Stimulated activated CD4-positive, alpha-beta T cell treated with anti-CD3 and anti-CD28 coated beads, Interleukin-1b, Interleukin-23, amount 100 ng/mL, for 24 hours (primary cell): ENCODE measurements at regions not wholly inside any gene's neighbourhood (a gene's known extent, or its start where the extent isn't known, plus 50 kb on each side); places are given as distances from the start of the nearest gene placed in this dataset.

Experiments used
- DNase-seq, 4 experiments: peaks; one replicate each; pipeline ENCODE4 v3.0.0-alpha.2; 2020; ENCODE audit warnings: low read depth in 4 of 4, low spot score in 1 of 4

GRCh38 chr18:24560511-24560981, 100.1 kb downstream of the HRH4 start:
- no peak for DNase-seq

GRCh38 chr18:24561369-24561965, 101.0 kb downstream of the HRH4 start:
- no peak for DNase-seq

DNA sequence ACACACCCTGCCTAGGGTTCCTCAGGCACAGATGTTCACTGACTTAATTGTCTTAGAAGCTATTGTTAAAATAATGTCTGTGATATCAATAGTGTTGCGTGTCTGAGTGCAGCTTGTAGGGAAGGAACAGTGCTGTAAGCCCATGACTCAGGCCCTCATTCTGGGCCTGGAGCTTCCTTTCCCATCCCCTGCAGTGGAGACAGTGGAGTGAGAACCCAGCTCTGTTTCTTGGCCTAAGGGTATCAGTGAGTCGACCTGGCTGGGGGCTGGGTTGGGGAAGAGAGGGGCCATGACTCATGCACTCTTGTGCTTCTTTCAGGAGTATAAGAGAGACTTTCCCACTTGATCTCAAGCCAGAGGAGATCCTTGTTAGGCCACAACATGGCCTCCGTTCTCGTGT, 106.8 kb downstream of the HRH4 start:
- no peak for DNase-seq

DNA sequence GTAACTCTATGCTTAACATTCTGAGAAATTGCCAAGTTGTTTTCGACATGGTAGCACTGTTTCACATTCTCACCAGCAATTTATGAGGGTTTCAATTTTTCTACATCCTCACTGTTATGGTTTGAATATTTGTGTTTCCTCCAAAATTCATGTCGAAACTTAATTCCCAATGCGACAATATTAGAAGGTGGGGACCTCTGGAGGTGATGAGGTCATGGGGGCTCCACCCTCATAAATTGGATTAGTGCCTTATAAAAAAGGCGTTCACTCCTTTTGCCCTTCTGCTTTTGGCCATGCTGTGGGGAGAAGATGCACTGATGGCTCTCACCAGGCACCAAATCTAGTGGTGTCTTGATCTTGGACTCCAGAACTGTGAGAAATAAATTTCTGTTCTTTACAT, 110.3 kb downstream of the HRH4 start:
- DNase-seq: no peak

GRCh38 chr18:24582771-24583170, 122.3 kb downstream of the HRH4 start:
- no peak for DNase-seq

DNA sequence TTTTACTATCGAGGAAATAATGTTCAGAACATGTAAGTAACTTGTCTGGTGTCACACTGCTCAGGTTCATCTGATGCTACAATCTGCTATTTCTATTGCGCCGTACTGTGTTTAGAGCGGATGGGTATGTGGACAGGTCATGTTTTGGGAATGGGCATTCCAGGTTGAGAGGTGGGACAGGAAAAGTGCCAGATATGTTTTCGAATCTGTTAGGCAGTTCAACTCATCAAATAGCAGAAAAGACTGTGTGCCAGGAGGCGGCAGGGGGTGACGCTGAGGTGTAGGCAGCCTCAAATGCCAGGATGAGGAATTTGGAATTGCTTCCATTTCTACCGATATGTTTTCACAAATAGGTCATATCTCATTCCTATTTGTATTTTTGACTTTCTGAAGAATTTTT, 123.8 kb downstream of the HRH4 start:
- DNase-seq: no peak

DNA sequence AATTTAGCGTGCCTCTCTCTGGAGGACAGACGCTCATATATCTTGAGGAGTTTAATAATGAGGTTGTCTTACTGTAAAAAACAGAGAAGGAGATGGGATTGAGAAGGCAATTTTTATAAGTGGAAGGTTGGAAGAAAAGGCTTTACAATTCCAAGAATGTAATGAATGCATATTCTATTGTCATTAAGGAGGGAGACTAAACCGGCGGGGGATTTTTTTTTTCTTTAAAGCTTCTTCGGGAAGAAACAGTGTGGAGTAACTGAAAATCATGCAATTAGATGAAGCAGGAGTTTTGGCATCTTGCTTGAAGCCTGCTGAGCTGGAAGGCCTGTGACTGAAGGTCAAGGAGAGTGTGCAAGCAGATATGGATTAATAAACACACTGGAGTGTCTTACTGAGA, 124.4 kb downstream of the HRH4 start:
- DNase-seq: no peak

DNA sequence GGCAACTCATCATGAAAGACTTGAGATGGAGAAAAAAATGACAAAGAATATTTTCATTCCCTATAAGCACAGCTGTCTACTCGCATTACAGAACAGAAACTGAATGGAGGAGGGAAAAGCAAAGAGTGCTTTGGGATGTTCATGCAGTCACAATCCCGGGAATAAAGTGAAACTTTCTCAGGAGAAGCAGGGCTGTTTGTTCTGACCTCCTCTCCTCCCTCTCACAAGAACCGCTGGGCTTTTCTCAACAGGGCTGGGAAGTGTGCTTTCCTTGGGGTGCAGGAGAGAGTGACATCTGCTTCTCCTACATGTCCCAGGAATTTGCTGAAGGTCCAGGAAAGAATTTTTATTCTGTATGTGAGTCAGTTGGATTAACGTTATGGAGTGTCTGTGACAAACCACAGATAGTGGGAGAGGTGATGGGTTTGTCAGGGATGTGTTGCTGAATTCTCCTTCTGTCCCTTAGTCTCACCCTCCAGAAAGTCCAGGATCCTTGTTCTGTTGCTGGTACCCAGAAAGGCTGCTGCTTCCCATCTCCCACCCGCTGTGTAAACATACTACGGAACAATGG, 125.6 kb downstream of the HRH4 start:
- no peak for DNase-seq

- no peak for DNase-seq
Measured at GRCh38 chr18:24586662-24587360, 126.4 kb downstream of the HRH4 start.

DNA sequence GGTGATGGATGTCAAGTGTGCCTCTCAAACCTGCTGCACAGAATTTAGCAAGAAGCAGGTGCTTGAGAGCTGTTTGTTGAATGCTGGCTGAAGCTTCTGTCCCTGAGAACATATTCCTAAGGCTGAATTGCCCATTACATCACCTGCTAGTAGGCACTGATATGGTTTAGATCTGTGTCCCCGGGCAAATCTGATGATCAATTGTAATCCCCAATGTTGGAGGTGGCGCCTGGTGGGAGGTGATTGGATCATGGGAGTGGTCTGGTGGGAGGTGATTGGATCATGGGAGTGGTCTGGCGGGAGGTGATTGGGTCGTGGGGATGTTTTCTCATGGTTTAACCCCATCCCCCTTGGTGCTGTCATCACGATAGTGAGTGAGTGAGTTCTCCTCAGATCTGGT, 128.0 kb downstream of the HRH4 start:
- no peak for DNase-seq

DNA sequence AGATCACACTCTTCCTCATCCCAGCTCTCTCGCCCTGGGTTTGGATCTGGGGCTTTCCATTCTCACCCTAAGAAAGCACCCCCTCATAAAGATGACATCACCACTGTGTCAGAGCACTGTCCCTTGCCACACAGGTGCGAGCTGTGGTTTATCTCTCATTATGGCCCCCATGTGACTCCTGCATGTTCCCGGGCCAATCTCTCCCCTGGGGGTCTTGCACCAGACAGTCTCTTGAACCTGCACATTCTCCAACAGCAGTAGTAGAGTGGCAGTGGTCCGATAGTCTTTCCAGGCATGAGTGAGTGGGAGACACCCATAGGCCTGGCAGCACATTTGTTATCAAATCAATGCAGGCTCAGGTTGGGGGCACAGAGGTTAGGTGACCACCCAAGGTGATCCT, 130.5 kb downstream of the HRH4 start:
- DNase-seq: no peak

GRCh38 chr18:24593401-24593800, 133.0 kb downstream of the HRH4 start:
- DNase-seq: no peak

DNA sequence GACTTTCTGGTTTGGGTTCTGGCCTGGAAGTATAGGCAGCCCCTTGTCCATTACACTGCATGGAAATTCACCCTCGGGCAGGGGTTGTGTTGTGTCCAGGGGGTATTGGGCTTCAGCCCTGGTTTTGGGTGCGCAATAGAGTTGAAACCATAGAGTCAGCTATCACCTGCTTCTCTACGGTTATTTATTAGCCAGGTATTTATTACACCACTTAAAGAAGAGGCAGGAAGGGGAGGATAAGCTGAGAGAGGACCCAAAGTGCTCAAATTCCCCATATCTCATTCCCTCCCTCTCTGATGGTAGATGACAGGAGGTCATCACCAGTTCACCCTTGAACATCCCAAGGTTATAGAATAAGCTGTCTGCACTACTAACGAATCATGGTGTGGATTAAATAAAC, 133.4 kb downstream of the HRH4 start:
- DNase-seq: no peak

GRCh38 chr18:24595561-24596031, 135.2 kb downstream of the HRH4 start:
- DNase-seq: no peak

GRCh38 chr18:24600076-24600654, 139.7 kb downstream of the HRH4 start:
- DNase-seq: no peak

- no peak for DNase-seq
Measured at GRCh38 chr18:24601585-24601984, 141.1 kb downstream of the HRH4 start.

DNA sequence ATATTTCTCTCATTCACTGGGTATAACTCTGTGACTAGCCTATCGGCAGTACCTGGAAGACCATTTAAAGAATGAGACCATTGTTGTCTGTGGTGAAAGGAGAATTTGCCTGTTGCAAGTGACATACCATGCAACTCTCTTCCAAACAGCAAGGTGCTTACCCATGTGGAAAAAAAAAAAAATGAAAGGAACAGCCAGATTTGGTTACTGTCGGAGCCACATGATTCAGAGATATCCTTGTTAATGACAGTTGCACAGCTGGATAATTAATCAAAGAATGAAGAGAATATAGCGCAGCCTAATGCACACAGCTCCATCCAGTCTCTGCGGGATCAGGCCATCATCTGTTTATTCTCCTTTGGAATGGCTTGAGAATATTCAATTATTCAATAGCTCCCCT, 141.8 kb downstream of the HRH4 start:
- no peak for DNase-seq

- DNase-seq: no peak
Measured at GRCh38 chr18:24603151-24603550, 142.7 kb downstream of the HRH4 start.

GRCh38 chr18:24605444-24605843, 145.0 kb downstream of the HRH4 start:
- no peak for DNase-seq

GRCh38 chr18:24609254-24609653, 148.8 kb downstream of the HRH4 start:
- DNase-seq: no peak

DNA sequence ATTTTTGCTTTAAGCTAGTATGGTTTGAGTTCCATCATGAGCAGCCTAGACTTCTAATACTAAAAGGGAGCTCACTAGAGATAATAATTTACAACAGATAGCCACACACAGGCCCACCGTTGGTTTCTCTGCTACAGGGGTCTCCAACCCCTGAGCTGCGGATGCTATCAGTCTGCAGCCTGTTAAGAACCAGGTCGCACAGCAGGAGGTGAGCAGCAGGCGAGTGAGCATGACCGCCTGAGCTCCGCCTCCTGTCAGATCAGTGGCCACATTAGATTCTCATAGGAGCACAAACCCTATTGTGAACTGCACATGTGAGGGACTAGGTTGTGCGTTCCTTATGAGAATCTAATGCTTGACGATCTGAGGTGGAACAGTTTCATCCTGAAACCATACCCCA, 150.6 kb downstream of the HRH4 start:
- DNase-seq: no peak
